Colonic mucosa (tissue), 4 donors: ENCODE measurements at regions not wholly inside any gene's neighbourhood (a gene's known extent, or its start where the extent isn't known, plus 50 kb on each side); places are given as distances from the start of the nearest gene placed in this dataset.

ENCODE experiments used
- DNase-seq: peaks from one replicate; pipeline ENCODE4 v3.0.0-alpha.2; 2020
- H3K27ac ChIP-seq: fragments of 200-600 bp; one replicate; pipeline ENCODE4 v1.8.0; 2021
- H3K27me3 ChIP-seq: fragments of 200-600 bp; one replicate; pipeline ENCODE4 v1.8.0; 2021
- H3K36me3 ChIP-seq: fragments of 200-600 bp; one replicate; pipeline ENCODE4 v1.8.0; 2021
- H3K4me1 ChIP-seq: fragments of 200-600 bp; one replicate; pipeline ENCODE4 v1.8.0; 2021; ENCODE audit warnings: mild to moderate bottlenecking
- H3K4me3 ChIP-seq: fragments of 200-600 bp; one replicate; pipeline ENCODE4 v1.8.0; 2021
- H3K9ac ChIP-seq, 2 donors: one replicate each; pipeline ENCODE4 v1.7.0; 2013; ENCODE audit warnings: control low read depth in 2 of 2, low read depth in 2 of 2, low read length in 2 of 2
- H3K9me3 ChIP-seq: fragments of 200-600 bp; one replicate; pipeline ENCODE4 v1.8.0; 2021
- intact Hi-C: fragments of 100-400 bp; cut with DNase I; formaldehyde crosslinking; loops from one replicate; pipeline ENCODE4 v1.14.1; 2022
- TF ChIP-seq, protein P1 (sequence below): fragments of 200-600 bp; IDR thresholded peaks from one replicate; pipeline ENCODE4 v1.8.0; 2022; ENCODE audit warnings: antibody characterized with exemption, mild to moderate bottlenecking
- donor health status: healthy.
- donor health status: DM: no; HTN: no; CAD: no.
- donor health status: DM: no; HTN: no; CAD: no.

DNA sequence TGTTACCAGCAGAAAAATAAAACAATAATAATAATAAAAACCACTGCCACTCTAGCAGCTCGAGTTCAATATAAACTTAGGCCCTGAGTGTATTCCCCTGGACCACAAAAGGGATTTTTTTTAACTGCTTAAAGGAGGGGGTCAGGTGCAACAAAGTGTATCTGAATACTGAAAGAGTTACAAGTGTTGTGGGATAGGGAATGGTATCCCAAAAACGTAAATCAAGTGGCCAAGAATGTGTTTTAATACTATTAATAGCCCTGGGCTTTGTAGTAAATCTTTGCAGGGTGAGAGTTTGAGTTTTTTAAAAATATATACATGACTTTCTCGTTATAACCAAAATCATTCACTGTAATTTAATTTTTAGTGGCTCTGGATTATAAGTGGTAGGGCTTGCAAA is 860.1 kb upstream of the INTU start:
- TF ChIP-seq, protein P1, sequence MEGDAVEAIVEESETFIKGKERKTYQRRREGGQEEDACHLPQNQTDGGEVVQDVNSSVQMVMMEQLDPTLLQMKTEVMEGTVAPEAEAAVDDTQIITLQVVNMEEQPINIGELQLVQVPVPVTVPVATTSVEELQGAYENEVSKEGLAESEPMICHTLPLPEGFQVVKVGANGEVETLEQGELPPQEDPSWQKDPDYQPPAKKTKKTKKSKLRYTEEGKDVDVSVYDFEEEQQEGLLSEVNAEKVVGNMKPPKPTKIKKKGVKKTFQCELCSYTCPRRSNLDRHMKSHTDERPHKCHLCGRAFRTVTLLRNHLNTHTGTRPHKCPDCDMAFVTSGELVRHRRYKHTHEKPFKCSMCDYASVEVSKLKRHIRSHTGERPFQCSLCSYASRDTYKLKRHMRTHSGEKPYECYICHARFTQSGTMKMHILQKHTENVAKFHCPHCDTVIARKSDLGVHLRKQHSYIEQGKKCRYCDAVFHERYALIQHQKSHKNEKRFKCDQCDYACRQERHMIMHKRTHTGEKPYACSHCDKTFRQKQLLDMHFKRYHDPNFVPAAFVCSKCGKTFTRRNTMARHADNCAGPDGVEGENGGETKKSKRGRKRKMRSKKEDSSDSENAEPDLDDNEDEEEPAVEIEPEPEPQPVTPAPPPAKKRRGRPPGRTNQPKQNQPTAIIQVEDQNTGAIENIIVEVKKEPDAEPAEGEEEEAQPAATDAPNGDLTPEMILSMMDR: no peak
- no peaks in the 10 kb centered on the region for H3K4me1 ChIP-seq
- no peak overlapping the region for H3K4me3 ChIP-seq
- intact Hi-C loops: no loop called here
- H3K9ac ChIP-seq: no peak overlapping the region
- H3K27me3 ChIP-seq: no peaks in the 10 kb centered on the region
- H3K36me3 ChIP-seq: no peaks in the 10 kb centered on the region
- H3K9me3 ChIP-seq: no peaks in the 10 kb centered on the region
- no peak overlapping the region for H3K27ac ChIP-seq
- no peak for DNase-seq

DNA sequence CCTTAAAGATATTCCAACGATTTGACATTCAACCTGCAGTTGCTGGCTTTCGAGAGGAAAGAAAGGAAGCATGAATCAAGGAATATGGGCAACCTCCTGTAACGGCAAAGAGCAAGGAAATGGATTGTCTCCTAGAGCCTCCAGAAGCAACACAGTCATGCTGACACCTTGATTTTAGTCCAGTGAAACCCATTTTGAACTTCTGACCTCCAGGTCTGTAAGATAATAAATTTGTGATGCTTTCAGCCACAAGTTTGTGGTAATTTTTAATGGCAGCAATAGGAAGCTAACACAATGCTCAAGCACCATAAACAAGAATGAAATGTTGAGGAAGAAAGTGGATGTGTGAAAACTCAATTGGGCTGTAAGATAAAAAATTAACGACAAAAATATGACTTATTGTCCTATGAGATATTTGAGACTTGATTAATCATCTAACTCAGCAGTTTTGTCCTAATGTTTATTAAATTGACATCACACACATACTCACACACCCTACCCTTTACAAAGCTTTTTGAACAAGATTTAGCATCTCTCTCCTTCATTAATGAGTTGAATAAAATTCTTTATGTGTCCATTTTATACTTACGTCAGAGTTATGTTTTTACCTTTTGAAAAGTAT is 857.2 kb upstream of the INTU start:
- no peaks in the 10 kb centered on the region for H3K9me3 ChIP-seq
- H3K4me3 ChIP-seq: no peak overlapping the region
- no peaks in the 10 kb centered on the region for H3K36me3 ChIP-seq
- no peaks in the 10 kb centered on the region for H3K27me3 ChIP-seq
- TF ChIP-seq, protein P1: no peak
- no peak for DNase-seq
- no peak overlapping the region for H3K9ac ChIP-seq
- H3K27ac ChIP-seq: no peak overlapping the region
- intact Hi-C loops: no loop called here
- H3K4me1 ChIP-seq: no peaks in the 10 kb centered on the region

DNA sequence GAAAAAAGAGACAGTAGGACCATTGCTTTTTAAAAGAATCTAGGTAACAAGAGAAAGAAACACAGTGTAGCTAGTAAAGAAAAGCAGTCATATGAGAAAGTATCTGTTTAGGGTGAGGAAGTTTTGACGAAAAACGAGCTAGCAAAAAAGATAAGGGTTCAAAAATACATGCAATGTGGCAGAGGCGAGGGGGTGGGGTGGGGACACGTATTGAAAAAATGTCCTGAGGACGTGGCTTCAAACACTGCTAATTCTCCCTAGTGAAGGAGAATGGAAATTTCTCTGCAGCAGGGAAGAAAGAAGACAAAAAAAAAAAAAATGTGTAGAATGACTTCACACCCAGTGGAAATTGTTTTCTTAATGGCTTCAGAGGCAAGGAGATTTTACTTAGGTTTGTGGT is 856.4 kb upstream of the INTU start:
- H3K27ac ChIP-seq: no peak overlapping the region
- no peak for DNase-seq
- no peaks in the 10 kb centered on the region for H3K4me1 ChIP-seq
- intact Hi-C loops: no loop called here
- no peaks in the 10 kb centered on the region for H3K27me3 ChIP-seq
- H3K9me3 ChIP-seq: no peaks in the 10 kb centered on the region
- no peaks in the 10 kb centered on the region for H3K36me3 ChIP-seq
- TF ChIP-seq, protein P1: no peak
- no peak overlapping the region for H3K9ac ChIP-seq
- H3K4me3 ChIP-seq: no peak overlapping the region

DNA sequence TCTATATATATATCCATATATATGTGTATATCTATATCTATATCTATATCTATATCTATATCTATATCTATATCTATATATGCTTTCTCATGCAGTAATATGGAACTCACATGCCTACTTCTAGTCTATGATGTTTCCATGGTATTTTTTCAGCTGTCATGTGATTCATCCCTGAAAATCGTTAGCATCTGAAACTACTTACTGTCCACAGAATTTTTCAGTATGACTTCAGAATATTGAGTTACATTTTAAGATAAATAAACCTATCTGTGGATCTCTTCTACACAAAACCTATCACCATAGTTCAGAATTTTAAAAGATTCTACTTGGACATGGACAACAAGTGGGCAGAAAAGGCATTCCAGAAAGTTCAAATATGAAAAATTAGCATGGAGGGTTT is 855.1 kb upstream of the INTU start:
- Histone ChIP-seq H3K27ac (no peak overlapping the region), H3K27me3 (no peaks in the 10 kb centered on the region), H3K36me3 (no peaks in the 10 kb centered on the region), H3K9me3 (no peaks in the 10 kb centered on the region), H3K4me3 (no peak overlapping the region), H3K9ac (no peak overlapping the region), H3K4me1 (no peaks in the 10 kb centered on the region)
- TF ChIP-seq, protein P1: no peak
- DNase-seq: no peak
- intact Hi-C loops: no loop called here

DNA sequence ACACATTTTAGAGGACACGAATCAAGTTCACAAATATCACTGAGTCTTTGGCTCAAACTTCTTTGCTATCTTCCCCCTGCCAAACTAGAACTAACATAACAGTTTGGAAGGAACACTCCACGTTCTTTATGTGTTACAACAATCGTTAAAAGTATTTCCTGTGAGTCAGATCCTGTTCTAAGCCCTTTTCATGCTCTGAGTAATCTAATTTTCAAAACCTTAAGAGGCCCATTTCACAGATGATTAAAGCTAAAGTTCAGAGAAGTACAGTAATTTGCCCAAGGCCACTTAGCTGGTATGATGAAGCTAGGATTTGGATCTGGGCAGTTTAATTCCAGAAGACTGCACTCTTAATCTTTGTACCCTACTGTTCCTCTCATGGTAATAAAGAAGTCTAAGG is 854.4 kb upstream of the INTU start:
- Histone ChIP-seq H3K4me3 (no peak overlapping the region), H3K36me3 (no peaks in the 10 kb centered on the region), H3K27me3 (no peaks in the 10 kb centered on the region), H3K9me3 (no peaks in the 10 kb centered on the region), H3K4me1 (no peaks in the 10 kb centered on the region), H3K27ac (no peak overlapping the region), H3K9ac (no peak overlapping the region)
- TF ChIP-seq, protein P1: no peak
- DNase-seq: no peak
- intact Hi-C loops: no loop called here
